Hematopoietic multipotent progenitor cell treated with erythropoietin and hydrocortisone succinate and interleukin-3 and kit ligand, for 6 days (in vitro differentiated cells): ENCODE measurements at regions not wholly inside any gene's neighbourhood (a gene's known extent, or its start where the extent isn't known, plus 50 kb on each side); places are given as distances from the start of the nearest gene placed in this dataset.

Source experiments
- DNase-seq: peaks from one replicate; pipeline ENCODE4 v3.0.0-alpha.2; 2015

GRCh38 chr9:118088090-118088489, 383.9 kb downstream of the TLR4 start:
- DNase-seq: no peak

DNA sequence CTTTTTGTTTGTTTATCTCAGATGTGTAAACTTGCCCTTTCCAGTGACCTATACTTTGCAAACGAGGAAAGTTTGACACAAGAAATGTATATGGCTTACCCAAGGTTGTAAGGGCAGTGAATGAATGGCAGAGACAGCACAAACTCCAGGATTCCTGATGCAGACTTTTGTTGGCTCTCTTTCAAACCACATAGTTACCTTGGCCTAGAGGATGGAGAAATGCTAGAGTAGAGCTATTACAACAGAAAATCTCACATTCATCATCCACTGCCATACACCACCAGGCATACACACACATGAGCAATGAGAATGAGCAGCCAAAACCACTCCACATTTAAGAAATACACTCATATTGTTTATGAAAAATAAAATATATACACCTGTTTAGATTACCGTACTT, 387.0 kb downstream of the TLR4 start:
- DNase-seq: no peak

DNA sequence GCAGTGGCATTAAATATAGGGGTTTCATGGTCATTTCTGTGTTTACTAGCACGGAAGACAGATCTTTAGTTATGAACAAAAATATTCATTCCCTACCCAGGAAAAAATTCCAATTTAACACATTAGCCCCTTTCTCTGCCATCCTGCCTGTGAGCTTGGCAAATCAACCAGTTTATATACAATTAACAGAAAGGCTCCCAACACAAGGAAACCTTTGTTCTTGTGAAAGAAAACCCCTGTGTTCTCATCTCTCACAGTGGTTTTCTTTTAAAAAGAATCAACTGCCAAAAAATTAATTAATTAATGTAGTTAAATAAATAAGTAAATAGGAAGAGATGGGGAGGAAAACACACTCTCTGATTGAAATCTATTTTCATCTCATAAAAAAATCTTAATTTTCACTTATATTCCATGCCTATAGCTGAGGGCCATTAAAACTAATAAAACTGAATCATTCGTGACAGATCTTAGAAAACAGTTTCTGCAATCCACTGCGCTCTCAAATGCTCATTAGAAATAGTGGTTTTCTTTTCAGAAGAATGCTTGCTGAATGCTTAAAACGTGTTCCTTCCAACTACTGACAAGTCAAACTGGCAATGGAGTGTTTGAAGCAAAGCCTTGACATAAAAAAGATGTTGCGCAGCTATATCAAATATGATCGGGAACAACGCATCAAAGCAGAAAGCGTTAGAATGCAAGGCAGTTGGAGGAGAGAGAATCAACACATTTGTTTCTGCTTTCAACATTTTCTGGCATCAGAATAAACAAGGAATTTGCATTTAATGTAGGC, 387.7 kb downstream of the TLR4 start:
- no peak for DNase-seq

DNA sequence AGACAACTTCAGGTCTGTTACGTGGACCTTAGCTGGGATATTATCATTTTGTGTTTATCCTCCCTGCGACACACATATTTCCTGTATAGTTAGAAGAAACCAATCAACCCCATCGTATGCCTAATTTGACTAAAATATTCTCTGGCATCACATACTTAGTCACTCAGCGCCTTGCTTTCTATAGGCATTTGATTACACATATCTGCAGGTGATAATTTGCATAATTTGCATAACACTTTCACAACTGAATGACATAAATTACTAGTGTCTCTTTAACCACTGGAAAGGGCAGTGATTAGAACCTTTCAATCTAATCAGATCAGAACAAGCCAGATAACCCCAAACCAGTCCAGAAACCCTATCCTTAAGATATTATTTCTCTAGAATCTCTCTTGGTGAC, 390.2 kb downstream of the TLR4 start:
- DNase-seq: no peak

GRCh38 chr9:118100529-118101419, 396.6 kb downstream of the TLR4 start:
- DNase-seq: no peak

GRCh38 chr9:118104363-118104762, 400.2 kb downstream of the TLR4 start:
- DNase-seq: no peak

DNA sequence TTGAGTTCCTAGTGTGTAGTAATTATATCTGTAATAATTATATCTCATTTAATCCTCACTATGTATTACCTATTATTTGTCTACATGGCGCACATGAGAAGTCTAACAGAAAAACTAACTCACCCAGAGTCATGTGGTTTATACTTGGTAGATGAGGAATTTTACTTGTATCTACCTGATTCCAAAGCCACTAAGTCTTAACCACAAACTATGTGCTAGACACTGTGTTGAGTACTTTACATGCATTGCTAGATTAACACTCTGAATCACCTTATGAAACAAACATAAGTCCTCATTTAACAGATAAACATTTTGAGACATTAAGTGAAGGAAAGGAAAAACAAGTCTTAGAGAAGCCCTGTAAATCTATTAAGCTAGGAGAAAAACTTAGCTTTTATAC, 404.8 kb downstream of the TLR4 start:
- DNase-seq: no peak

- DNase-seq: no peak
Measured at GRCh38 chr9:118109542-118109941, 405.3 kb downstream of the TLR4 start.

GRCh38 chr9:118121361-118121760, 417.2 kb downstream of the TLR4 start:
- no peak for DNase-seq

GRCh38 chr9:118128313-118128712, 424.1 kb downstream of the TLR4 start:
- DNase-seq: no peak

DNA sequence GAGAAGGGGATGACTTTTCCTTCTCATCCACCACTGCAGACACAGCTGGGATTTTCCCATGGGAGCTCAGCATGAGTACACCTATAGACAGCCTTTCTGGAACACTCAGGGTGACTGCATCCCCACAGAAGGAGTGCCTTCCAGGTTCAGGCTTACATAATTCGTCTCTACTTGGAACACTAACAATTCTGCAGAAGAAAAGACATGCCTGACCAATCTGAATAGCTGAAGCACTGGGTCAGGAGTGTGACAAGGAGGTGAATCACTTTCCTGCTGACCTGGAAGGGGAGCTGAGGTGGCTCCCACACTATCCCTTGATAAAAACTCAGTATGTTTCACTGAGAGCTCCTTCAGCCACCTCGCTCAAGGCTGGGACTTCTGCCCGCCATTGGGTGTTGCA, 425.3 kb downstream of the TLR4 start:
- no peak for DNase-seq

GRCh38 chr9:118148990-118149389, 444.8 kb downstream of the TLR4 start:
- no peak for DNase-seq

DNA sequence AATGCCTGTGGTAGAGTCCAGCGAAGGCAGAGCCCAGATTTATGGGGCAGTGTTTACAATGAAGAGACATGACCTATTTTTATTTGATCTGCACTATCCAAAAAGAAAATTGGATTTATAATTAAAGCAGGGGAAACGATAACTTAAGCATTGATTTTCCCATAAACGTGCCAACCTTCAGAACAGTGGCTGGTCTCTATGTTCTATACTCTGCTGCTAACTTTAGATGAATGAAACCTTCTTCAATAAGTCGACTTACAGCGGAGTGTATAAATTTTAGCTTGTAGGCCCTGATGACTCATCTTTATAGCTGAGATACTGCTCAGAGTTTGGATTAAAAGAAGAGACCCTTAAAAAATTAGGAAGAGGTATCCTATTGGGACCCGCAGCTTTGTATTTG, 452.6 kb downstream of the TLR4 start:
- DNase-seq: no peak

DNA sequence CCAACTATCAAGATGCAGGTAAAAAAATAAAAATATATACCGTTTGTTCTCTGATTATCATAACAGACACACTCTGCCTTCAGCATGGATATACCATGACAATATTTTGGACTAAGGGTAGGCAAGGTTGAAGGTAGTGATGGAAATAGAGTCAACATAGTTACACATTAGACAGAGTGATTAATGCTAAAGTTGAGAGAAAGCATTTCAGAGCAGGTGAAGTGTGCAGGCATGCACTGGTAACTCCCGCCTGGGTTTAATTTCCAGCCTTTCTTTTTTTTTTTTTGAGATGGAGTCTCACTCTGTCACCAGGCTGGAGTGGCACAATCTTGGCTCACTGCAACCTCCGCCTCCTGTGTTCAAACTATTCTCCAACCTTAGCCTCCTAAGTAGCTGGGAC, 458.5 kb downstream of the TLR4 start:
- DNase-seq: no peak

GRCh38 chr9:118163751-118164150, 459.5 kb downstream of the TLR4 start:
- DNase-seq: no peak

DNA sequence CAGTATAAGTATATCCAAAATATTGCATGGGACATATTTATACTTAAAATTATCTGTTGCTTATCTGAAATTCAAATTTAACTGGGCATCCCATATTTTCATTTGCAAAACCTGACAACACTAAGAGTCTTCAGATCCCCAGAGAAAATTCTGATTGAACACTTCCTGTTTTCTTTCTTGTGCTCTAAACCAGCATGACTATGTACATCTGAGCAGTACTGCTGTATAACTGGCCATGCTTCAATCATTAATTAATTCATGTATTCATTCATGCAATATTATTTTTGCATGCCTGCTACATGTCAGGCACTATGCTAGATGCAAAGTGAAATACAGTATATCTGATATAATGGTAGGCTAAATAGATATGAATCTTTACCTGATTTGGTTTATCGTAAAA, 461.2 kb downstream of the TLR4 start:
- no peak for DNase-seq

- DNase-seq: peak; percentile 25
Measured at GRCh38 chr9:118170032-118170955, 466.1 kb downstream of the TLR4 start.

DNA sequence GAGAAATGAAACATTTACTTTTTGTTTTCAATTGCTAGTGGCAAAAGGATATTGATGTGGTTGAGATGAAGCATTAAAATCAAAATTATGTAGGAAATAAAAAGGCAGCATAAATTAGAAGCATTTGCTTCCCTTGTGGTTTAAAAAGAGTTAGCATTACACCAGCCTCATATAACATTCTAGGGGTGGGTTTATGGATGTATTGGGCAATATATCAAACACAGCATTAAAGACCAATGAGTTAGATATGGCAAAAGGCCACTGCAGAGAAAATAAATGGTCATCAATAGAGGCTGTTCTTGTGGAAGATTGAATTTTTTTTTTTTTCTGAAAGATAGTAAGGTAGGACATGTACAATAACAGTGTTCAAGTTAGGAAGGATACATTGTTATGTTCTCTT, 473.0 kb downstream of the TLR4 start:
- DNase-seq: no peak

- no peak for DNase-seq
Measured at GRCh38 chr9:118183576-118183975, 479.4 kb downstream of the TLR4 start.

DNA sequence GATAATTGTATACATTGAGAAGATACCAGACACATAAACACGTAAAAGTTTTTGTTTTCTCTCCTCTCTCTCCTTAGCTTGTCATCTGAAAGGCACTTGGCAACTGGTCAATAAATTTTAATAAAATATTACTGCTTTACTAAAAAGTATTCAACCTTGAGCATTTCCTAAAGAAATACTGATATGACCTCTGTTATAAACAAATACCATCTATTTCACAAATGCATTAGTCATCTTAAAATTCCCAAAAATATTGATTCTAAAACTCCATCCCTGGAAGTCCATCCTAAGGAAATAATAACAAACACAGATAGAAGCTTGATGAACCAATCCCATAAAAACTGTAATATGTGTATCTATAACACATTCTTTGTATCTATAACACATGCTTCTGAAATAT, 483.2 kb downstream of the TLR4 start:
- no peak for DNase-seq

DNA sequence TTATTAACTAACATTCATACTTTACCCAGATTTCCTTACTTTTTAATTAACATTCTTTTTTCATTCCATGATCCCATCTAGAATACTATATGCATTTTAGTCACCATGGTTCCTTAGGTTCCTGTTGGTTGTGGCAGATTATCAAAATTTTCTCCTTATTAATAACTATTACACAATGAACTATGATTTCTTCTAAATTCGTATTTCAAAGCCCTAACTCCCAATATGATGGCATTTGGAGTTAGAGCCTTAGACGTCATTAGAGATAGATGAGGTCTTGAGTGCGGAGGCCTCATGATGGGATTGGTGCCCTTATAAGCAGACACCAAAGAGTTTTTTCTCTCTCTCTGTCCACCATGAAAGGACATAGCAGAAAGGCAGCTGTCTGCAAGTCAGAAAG, 485.4 kb downstream of the TLR4 start:
- no peak for DNase-seq

DNA sequence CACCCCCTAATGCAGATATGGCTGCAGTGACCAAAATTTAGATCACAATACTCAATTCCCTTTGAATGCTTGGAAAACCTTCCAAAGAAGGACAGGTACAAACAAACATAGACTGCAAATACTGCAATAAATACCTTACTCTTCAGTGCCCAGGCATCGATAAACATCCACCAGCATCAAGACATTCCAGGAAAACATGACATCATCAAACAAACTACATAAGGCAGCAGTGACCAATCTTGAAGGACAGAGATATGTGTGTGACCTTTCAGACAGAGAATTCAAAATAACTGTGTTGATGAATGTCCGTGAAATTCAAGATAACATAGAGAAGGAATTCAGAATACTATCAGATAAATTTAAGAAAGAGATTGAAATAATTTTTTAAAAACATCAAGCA, 488.6 kb downstream of the TLR4 start:
- no peak for DNase-seq

- DNase-seq: no peak
Measured at GRCh38 chr9:118209343-118209742, 505.1 kb downstream of the TLR4 start.
